Liver (tissue), 8 donors: ENCODE measurements at regions not wholly inside any gene's neighbourhood (a gene's known extent, or its start where the extent isn't known, plus 50 kb on each side); places are given as distances from the start of the nearest gene placed in this dataset.

ENCODE experiments used
- DNase-seq: peaks from one replicate; pipeline ENCODE4 v3.0.0-alpha.2; 2017; ENCODE audit warnings: low spot score
- H3K27ac ChIP-seq, 2 donors: one replicate each; pipeline ENCODE4 v1.7.0; 2013; ENCODE audit warnings: inconsistent platforms in 2 of 2, low read length in 2 of 2, control low read depth in 1 of 2, low read depth in 1 of 2, mild to moderate bottlenecking in 1 of 2
- H3K27me3 ChIP-seq, 4 donors: one replicate each; pipeline versions ENCODE4 v1.6.1 to v1.7.0; 2013; ENCODE audit warnings: low read length in 3 of 4, inconsistent platforms in 1 of 4, mild to moderate bottlenecking in 1 of 4, moderate library complexity in 1 of 4; ENCODE audit not compliant: control insufficient read depth in 4 of 4, insufficient read depth in 4 of 4
- H3K36me3 ChIP-seq, 4 donors: one replicate each; pipeline versions ENCODE4 v1.6.1 to v1.7.0; 2013; ENCODE audit warnings: low read length in 3 of 4, mild to moderate bottlenecking in 3 of 4, low read depth in 1 of 4, moderate library complexity in 1 of 4; ENCODE audit not compliant: control insufficient read depth in 4 of 4, insufficient read depth in 3 of 4
- H3K4me1 ChIP-seq, 4 donors: one replicate each; pipeline versions ENCODE4 v1.6.1 to v1.7.0; 2013; ENCODE audit warnings: low read length in 3 of 4, mild to moderate bottlenecking in 3 of 4, moderate library complexity in 1 of 4; ENCODE audit not compliant: control insufficient read depth in 4 of 4, insufficient read depth in 4 of 4
- H3K4me3 ChIP-seq, 3 donors: one replicate each; pipeline versions ENCODE4 v1.6.1 to v1.7.0; 2013; ENCODE audit warnings: low read length in 3 of 3, control low read depth in 1 of 3, low read depth in 1 of 3, mild to moderate bottlenecking in 1 of 3
- H3K9ac ChIP-seq, 2 donors: one replicate each; pipeline ENCODE4 v1.7.0; 2013; ENCODE audit warnings: low read length in 2 of 2, mild to moderate bottlenecking in 2 of 2, moderate library complexity in 2 of 2, control low read depth in 1 of 2, low read depth in 1 of 2
- H3K9me3 ChIP-seq, 4 donors: one replicate each; pipeline versions ENCODE4 v1.6.1 to v1.7.0; 2013; ENCODE audit warnings: low read length in 3 of 4; ENCODE audit not compliant: control insufficient read depth in 4 of 4
- EGR1 ChIP-seq, 2 donors: IDR thresholded peaks; 2 replicates each; pipeline ENCODE4 v1.6.1; 2016 to 2018; ENCODE audit warnings: antibody characterized with exemption in 2 of 2, low read depth in 2 of 2
- FOXA1 ChIP-seq: IDR thresholded peaks from 2 replicates; pipeline ENCODE4 v1.6.1; 2016; ENCODE audit warnings: antibody characterized with exemption
- FOXA2 ChIP-seq: IDR thresholded peaks from 2 replicates; pipeline ENCODE4 v1.6.1; 2016; ENCODE audit warnings: antibody characterized with exemption
- GABPA ChIP-seq, 2 donors: IDR thresholded peaks in 1 of 2; conservative IDR thresholded peaks in 1 of 2; 2 replicates each; pipeline ENCODE4 v1.6.1; 2016; ENCODE audit warnings: antibody characterized with exemption in 2 of 2, mild to moderate bottlenecking in 1 of 2, moderate library complexity in 1 of 2
- HNF4A ChIP-seq, 2 donors: conservative IDR thresholded peaks; 2 replicates each; pipeline ENCODE4 v1.6.1; 2016; ENCODE audit warnings: antibody characterized with exemption in 2 of 2, mild to moderate bottlenecking in 2 of 2
- HNF4G ChIP-seq: IDR thresholded peaks from 2 replicates; pipeline ENCODE4 v1.6.1; 2016; ENCODE audit warnings: antibody characterized with exemption
- JUND ChIP-seq, 2 donors: IDR thresholded peaks; 2 replicates each; pipeline ENCODE4 v1.6.1; 2016; ENCODE audit warnings: antibody characterized with exemption in 2 of 2
- NR2F2 ChIP-seq: IDR thresholded peaks from 2 replicates; pipeline ENCODE4 v1.6.1; 2016; ENCODE audit warnings: antibody characterized with exemption
- RAD21 ChIP-seq, 2 donors: IDR thresholded peaks; 2 replicates each; pipeline ENCODE4 v1.6.1; 2016; ENCODE audit warnings: antibody characterized with exemption in 2 of 2, mild to moderate bottlenecking in 2 of 2
- RXRA ChIP-seq, 2 donors: IDR thresholded peaks; 2 replicates each; pipeline ENCODE4 v1.6.1; 2017 to 2018; ENCODE audit warnings: antibody characterized with exemption in 2 of 2, mild to moderate bottlenecking in 1 of 2
- SP1 ChIP-seq: IDR thresholded peaks from 2 replicates; pipeline ENCODE4 v1.6.1; 2018; ENCODE audit warnings: antibody characterized with exemption, mild to moderate bottlenecking
- TAF1 ChIP-seq: conservative IDR thresholded peaks from 2 replicates; pipeline ENCODE4 v1.6.1; 2016; ENCODE audit warnings: antibody characterized with exemption, mild to moderate bottlenecking
- YY1 ChIP-seq: IDR thresholded peaks from 2 replicates; pipeline ENCODE4 v1.6.1; 2016; ENCODE audit warnings: antibody characterized with exemption, mild to moderate bottlenecking
- WGBS: extraction: QIAGEN DNeasy Blood & Tissue Kit; methylation state at CpG from one replicate; pipeline ENCODE4 v1.1.7; 2013; 5-methylcytosine and 5-hydroxymethylcytosine counted together
- TF ChIP-seq, protein P1 (sequence below): IDR thresholded peaks from 2 replicates; pipeline ENCODE4 v1.6.1; 2016; ENCODE audit warnings: antibody characterized with exemption
- TF ChIP-seq, protein P2 (sequence below): fragments of 150-350 bp; IDR thresholded peaks from 2 replicates; pipeline ENCODE4 v1.5.1; 2017; ENCODE audit warnings: improper control_type of control experiment, low read depth, low read length; ENCODE audit not compliant: missing input control
- TF ChIP-seq, protein P3 (sequence below): IDR thresholded peaks from 2 replicates; pipeline ENCODE4 v1.6.1; 2016; ENCODE audit warnings: antibody characterized with exemption
- TF ChIP-seq, protein P4 (sequence below): IDR thresholded peaks from 2 replicates; pipeline ENCODE4 v1.6.1; 2016; ENCODE audit warnings: antibody characterized with exemption, mild to moderate bottlenecking
- TF ChIP-seq, protein P5 (sequence below): IDR thresholded peaks from 2 replicates; pipeline ENCODE4 v1.6.1; 2016; ENCODE audit warnings: antibody characterized with exemption
- donor health status: healthy.
- donor health status: healthy.
- donor health status: healthy.
- donor health status: healthy.
- donor health status: healthy.

DNA sequence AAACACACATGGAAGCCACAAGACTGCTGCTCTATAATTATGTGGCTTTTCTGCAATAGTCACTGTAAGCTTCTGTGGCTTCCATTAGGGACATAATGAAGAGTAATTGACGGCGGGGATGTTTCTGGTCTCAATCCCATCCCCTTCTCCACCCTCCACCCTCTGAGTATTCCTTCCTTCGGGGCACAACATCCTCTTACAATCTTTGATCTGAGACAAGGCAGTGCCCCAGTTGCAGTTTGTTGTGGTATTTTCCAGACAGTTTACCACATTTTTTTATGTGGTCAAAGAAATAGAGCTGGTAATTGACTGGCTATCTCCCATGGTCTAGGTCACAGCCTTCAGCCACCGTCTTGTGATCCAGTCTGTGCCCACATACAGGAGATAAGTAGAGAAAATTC is 277.7 kb downstream of the NR2F1-AS1 start:
- H3K9me3 ChIP-seq = no peaks in the 10 kb centered on the region
- no peaks in the 10 kb centered on the region for H3K4me1 ChIP-seq
- WGBS = 63% methylated on average over 4 of the region's 4 CpGs
- H3K27me3 ChIP-seq = no peaks in the 10 kb centered on the region
- no peak for DNase-seq
- H3K4me3 ChIP-seq = no peak overlapping the region
- TF ChIP-seq GABPA (IDR thresholded peaks at IDR 0.05 in 1 of 2, conservative IDR thresholded peaks at IDR 0.05 in 1 of 2) = no peak
- no peak for TF ChIP-seq NR2F2
- TF ChIP-seq, protein P1, sequence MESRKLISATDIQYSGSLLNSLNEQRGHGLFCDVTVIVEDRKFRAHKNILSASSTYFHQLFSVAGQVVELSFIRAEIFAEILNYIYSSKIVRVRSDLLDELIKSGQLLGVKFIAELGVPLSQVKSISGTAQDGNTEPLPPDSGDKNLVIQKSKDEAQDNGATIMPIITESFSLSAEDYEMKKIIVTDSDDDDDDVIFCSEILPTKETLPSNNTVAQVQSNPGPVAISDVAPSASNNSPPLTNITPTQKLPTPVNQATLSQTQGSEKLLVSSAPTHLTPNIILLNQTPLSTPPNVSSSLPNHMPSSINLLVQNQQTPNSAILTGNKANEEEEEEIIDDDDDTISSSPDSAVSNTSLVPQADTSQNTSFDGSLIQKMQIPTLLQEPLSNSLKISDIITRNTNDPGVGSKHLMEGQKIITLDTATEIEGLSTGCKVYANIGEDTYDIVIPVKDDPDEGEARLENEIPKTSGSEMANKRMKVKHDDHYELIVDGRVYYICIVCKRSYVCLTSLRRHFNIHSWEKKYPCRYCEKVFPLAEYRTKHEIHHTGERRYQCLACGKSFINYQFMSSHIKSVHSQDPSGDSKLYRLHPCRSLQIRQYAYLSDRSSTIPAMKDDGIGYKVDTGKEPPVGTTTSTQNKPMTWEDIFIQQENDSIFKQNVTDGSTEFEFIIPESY = no peak
- no peak for TF ChIP-seq TAF1
- no peak for TF ChIP-seq YY1
- no peak overlapping the region for H3K9ac ChIP-seq
- no peak overlapping the region for H3K27ac ChIP-seq
- H3K36me3 ChIP-seq = no peaks in the 10 kb centered on the region

DNA sequence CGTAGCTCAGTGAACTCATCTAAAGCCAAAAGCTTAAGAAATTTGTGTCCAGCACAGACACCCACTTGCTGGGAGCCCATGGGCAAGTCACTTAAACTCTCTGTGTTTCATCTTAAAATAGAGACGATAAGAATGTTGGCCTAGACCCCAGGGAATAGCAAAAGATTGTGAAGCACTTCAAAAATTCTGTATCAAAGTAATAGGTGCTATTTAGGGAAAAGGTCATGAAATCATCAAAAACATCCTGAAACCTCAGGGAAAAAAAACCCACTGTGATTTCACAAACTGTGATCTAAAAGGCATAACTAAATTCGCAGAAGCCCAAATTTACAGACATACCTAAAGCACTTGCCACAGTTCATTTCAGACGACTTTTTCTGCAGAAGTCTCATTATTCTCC is 278.3 kb downstream of the NR2F1-AS1 start:
- Histone ChIP-seq H3K36me3 (no peaks in the 10 kb centered on the region), H3K4me1 (no peaks in the 10 kb centered on the region), H3K9ac (no peak overlapping the region), H3K9me3 (no peaks in the 10 kb centered on the region), H3K27me3 (no peaks in the 10 kb centered on the region), H3K4me3 (no peak overlapping the region), H3K27ac (no peak overlapping the region)
- WGBS = 57% methylated on average over 4 of the region's 4 CpGs
- DNase-seq = no peak
- TF ChIP-seq FOXA1 (no peak), SP1 (no peak), GABPA (IDR thresholded peaks at IDR 0.05 in 1 of 2, conservative IDR thresholded peaks at IDR 0.05 in 1 of 2) (no peak), HNF4G (no peak), YY1 (no peak), HNF4A (conservative IDR thresholded peaks at IDR 0.05) (no peak)
- TF ChIP-seq, protein P2, sequence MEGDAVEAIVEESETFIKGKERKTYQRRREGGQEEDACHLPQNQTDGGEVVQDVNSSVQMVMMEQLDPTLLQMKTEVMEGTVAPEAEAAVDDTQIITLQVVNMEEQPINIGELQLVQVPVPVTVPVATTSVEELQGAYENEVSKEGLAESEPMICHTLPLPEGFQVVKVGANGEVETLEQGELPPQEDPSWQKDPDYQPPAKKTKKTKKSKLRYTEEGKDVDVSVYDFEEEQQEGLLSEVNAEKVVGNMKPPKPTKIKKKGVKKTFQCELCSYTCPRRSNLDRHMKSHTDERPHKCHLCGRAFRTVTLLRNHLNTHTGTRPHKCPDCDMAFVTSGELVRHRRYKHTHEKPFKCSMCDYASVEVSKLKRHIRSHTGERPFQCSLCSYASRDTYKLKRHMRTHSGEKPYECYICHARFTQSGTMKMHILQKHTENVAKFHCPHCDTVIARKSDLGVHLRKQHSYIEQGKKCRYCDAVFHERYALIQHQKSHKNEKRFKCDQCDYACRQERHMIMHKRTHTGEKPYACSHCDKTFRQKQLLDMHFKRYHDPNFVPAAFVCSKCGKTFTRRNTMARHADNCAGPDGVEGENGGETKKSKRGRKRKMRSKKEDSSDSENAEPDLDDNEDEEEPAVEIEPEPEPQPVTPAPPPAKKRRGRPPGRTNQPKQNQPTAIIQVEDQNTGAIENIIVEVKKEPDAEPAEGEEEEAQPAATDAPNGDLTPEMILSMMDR = no peak
- TF ChIP-seq, protein P3, sequence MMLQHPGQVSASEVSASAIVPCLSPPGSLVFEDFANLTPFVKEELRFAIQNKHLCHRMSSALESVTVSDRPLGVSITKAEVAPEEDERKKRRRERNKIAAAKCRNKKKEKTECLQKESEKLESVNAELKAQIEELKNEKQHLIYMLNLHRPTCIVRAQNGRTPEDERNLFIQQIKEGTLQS = no peak

DNA sequence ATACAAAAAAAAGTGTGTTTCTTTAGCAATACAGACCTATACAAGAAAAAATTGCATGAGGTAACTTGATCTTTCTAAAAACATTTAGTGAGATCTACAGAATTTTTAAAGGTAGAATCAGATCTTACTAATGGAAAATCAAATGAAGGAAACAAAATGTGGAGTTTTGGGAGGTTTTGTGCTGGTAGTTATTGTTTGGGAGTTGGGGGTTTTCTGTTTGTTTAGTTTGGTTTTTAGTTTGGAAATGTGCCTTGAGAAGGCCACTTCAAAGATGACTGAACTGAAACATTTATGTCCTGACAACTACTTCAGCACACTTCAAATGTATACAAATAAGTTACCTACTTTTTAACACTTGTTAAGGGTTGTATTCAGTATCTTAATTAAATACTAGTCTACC is 280.1 kb downstream of the NR2F1-AS1 start:
- Histone ChIP-seq H3K9me3 (no peaks in the 10 kb centered on the region), H3K27me3 (no peaks in the 10 kb centered on the region), H3K27ac (no peak overlapping the region), H3K4me1 (no peaks in the 10 kb centered on the region), H3K36me3 (no peaks in the 10 kb centered on the region), H3K4me3 (no peak overlapping the region), H3K9ac (no peak overlapping the region)
- no peak for DNase-seq
- TF ChIP-seq, protein P1 = no peak
- TF ChIP-seq TAF1 (no peak), HNF4G (no peak), FOXA2 (no peak), NR2F2 (no peak), JUND (IDR thresholded peaks at IDR 0.05) (no peak), EGR1 (IDR thresholded peaks at IDR 0.05; ENCODE audit: low read depth in 2 of 2) (no peak), RXRA (IDR thresholded peaks at IDR 0.05) (no peak), YY1 (no peak), RAD21 (IDR thresholded peaks at IDR 0.05) (no peak), FOXA1 (no peak), HNF4A (conservative IDR thresholded peaks at IDR 0.05) (no peak), SP1 (no peak)
- TF ChIP-seq, protein P4, sequence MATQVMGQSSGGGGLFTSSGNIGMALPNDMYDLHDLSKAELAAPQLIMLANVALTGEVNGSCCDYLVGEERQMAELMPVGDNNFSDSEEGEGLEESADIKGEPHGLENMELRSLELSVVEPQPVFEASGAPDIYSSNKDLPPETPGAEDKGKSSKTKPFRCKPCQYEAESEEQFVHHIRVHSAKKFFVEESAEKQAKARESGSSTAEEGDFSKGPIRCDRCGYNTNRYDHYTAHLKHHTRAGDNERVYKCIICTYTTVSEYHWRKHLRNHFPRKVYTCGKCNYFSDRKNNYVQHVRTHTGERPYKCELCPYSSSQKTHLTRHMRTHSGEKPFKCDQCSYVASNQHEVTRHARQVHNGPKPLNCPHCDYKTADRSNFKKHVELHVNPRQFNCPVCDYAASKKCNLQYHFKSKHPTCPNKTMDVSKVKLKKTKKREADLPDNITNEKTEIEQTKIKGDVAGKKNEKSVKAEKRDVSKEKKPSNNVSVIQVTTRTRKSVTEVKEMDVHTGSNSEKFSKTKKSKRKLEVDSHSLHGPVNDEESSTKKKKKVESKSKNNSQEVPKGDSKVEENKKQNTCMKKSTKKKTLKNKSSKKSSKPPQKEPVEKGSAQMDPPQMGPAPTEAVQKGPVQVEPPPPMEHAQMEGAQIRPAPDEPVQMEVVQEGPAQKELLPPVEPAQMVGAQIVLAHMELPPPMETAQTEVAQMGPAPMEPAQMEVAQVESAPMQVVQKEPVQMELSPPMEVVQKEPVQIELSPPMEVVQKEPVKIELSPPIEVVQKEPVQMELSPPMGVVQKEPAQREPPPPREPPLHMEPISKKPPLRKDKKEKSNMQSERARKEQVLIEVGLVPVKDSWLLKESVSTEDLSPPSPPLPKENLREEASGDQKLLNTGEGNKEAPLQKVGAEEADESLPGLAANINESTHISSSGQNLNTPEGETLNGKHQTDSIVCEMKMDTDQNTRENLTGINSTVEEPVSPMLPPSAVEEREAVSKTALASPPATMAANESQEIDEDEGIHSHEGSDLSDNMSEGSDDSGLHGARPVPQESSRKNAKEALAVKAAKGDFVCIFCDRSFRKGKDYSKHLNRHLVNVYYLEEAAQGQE = no peak
- TF ChIP-seq, protein P5, sequence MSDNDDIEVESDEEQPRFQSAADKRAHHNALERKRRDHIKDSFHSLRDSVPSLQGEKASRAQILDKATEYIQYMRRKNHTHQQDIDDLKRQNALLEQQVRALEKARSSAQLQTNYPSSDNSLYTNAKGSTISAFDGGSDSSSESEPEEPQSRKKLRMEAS = no peak
